HG03469 (cell line): ENCODE measurements at regions not wholly inside any gene's neighbourhood (a gene's known extent, or its start where the extent isn't known, plus 50 kb on each side); places are given as distances from the start of the nearest gene placed in this dataset.
"Not testable (repeated sequence)": the region's sequence is repeated elsewhere in the genome, so short reads cannot be mapped to it uniquely, and the experiment has no call there.

Experiments used
- ATAC-seq: cut with Tn5 transposase; IDR thresholded peaks from one replicate; pipeline ENCODE4 v1.9.1; 2021; ENCODE audit warnings: mild to moderate bottlenecking, moderate library complexity, moderate number of reproducible peaks; ENCODE audit not compliant: unreplicated experiment

DNA sequence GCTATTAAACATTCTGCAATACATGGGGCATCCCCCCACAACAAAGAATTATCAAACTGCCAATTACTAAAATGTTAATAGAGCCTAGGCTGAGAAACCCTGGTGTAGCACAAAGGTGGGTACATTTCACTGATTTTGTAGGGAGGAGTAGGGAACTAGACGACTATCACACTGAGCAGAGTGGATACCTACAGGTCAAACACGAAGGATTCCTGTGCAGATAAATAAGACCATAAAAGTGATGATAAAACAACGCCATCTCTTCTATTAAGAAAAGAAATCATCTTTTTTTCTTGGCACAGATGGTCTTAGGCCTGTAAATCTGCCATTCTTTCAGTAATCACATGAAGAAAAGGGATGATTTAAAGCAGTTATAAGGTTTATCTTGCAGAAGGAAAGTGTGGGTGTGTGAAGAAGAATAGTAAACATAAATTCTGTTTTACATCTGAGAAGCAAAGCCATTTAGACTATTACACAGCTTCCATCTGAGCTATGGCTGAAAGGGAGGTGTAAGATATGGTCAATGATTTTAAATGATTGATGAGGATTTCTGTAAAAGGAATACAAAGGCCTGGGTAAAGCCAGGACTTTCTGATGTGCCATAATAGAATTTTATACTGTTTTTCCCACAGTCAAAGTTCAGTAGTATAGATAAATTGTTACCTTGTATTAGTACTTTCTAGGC, 429.4 kb upstream of the GOT2 start:
- ATAC-seq = no peak

DNA sequence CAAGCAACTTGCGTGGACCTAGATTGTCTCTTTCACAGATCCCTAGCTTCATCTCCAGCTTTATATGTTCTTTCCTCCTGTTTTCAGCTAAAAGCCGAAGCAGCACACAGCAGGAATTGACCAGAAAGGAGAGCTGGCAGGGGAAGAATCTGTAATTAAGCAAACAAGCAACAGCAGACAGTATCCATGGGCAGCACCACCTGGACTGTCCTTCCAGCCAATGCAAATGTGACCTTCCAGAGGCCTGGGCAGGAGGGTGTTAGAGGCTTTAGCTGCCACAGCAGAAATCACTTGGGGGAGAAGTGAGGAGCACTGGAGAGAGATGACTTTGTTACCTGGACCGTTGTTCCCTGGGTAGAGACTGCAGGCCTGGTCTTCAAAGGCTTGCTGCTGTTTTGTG, 427.6 kb upstream of the GOT2 start:
- no peak for ATAC-seq

DNA sequence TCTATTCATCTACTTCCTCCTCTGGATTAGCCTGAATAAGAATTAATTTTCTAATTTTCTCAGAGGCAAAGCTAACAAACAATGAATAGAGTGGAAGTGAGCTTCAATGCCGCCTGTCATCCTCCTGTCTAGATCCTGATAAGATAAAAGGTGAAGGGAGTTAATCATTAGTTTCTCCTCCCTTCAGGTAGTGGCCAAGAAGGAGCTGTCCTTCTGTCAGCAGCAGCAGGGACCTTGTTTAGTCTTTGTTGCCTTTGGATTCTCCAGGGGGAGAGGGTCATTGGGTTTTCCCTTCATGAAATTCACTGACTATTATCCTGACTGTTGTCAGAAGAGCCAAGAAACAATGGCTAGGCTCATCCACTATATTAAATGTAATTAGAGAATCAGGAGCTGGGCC, 420.2 kb upstream of the GOT2 start:
- ATAC-seq = no peak

DNA sequence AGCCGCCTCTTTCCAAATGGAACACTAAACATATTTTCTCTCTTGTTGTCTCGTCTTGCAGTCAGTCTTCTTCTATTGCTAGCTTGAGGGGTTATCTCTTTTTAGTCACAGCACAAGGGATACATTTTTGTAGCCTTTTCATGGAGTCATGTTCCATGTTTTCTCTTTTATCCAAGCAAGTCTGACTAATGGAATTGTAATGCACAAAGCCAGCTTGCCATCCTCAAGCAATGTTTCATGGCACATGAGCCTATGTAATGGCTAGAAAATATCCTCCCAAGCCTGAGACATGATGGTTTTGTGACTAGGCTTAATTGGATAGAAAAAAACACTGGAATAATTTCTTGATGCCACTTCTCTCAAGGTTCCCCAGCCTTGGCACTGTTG, 414.6 kb upstream of the GOT2 start:
- ATAC-seq = no peak

DNA sequence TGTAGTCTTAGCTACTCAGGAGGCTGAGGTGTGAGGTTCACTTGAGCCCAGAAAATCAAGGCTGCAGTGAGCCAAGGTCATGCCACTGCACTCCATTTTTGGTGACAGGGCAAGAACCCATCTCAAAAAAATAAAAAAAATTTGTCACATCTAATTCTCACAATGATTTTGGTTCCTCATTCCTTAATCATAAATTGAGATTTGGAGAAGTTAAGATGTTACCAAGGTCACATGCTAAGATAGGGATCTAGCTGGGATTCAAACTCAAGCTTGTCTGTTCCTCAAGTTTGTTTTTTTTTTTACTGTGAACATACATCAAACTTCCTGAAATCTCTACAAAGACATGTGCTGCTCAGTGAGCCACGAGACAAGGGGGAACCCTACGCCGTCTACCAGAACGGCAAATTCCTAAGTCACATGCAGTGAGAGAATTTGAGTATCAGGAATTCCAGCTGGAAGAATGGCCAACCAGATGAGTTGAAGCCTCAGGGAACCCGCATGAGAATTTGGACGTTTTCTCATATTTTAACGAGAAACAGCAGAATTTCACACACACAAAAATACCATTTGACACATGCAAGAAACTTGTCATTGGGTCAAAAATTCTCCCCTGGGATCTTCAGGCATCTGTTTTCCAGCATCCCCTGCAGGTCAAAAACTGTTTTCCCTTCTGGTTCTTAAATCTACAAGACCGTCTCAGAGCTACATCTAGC, 414.1 kb upstream of the GOT2 start:
- ATAC-seq = no peak

DNA sequence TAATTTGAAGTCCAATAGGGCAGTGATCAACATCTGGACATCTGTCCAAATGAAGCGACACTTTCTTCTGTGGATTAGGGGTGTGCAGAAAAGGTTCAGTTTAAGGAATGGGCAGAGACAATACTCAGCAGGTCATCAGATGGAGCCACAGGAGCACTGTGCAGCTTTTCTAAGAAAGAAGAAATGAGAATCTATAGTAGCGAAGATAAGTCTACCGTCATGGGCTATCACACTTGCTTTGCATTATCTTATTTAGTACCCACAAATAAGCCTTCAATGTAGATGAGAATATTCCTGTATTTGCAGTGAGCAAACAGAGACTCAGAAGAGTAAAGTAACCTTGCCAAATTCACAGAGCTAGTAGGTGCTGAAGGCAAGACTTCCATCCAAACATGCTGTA, 412.0 kb upstream of the GOT2 start:
- ATAC-seq = no peak

DNA sequence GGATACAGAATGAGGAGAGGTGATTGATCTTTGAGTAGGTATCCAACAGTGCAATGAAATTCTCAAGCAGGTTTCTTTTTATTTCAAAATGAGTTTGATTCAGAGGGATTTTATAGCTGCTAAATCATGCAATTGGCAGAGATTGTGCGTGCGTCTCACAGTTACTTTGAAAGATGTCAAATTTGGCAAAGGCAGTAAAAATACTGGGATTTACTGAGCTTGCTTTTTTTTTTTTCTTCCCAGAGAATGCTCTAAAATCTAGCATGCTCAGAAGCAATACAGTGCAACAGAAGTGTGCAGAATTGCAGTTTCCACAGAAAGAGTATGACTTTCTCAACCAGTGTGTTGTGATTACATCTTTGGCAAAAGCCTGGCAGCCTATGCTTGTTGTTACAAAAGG, 410.7 kb upstream of the GOT2 start:
- no peak for ATAC-seq

DNA sequence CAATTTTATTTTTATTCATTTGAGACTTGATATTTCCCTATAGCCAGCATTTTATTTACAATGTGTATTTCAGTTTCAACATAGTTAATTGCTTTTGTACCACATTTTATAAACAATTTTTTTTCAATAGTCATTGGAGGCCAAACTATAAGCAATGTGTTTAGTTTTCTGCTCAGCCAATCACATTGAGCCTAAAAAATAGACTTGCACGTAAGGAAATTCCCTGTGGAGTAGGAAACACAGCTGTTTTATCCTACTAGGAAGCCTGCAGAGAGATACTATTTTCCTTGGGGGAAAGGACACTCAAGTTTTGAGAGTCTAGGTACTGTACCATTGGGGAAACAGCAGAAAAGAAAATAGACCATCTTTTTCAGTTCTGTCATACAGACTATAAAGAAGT, 410.2 kb upstream of the GOT2 start:
- no peak for ATAC-seq

DNA sequence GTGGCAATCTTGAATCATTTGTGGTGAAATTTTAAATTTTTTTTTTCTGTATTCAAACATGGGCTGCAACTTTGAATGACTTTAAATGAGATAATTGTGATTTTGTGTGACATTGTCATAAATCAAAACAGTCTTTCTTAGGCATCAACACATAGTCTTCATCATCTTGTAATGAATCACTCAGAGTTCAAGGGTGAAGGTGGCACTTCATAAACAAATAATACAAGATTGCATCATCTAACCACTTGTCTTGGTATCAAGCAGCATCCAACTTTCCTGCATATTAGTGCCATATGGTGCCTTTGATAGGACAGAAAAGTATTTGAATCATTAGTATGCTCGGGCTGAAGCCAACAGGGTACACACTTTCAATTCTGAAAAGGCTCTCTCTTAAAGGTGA, 392.4 kb upstream of the GOT2 start:
- ATAC-seq = no peak

DNA sequence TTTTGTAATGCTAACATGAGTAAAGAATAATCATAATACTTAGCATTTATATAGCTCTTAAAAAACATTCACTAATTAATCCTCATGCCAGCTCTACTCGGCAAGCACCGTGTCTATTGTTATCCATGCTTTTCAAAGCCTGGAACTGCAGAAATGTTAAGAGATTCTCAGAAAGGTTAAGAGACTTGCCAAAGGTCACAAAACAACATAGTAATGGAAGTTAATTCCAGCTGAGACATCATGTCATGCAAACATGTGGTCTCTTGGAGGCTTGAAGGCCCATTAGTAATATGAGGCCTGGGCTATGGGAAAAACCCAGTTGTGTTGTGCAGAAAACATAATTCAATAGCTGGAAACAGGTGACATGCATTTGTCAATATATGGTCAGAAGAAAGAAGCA, 389.9 kb upstream of the GOT2 start:
- ATAC-seq = no peak

DNA sequence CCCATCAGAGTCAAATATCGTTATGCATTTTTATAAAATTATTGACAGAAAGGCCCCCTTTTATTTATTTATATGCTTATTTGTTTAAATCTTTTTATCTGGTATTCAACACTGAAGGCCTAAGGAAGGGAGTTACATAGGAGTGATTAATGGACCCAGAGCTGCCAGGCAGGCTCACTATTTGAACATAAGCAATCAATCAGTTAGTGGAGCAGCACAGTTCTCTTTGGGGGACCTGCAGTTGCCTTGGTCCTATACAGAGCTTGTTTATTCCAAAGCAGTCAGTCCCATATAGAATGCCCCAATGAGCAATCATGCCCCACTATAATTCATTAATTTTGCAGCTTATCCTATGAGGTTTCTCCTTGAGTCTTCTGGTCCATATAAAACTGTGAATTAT, 389.4 kb upstream of the GOT2 start:
- ATAC-seq = no peak

DNA sequence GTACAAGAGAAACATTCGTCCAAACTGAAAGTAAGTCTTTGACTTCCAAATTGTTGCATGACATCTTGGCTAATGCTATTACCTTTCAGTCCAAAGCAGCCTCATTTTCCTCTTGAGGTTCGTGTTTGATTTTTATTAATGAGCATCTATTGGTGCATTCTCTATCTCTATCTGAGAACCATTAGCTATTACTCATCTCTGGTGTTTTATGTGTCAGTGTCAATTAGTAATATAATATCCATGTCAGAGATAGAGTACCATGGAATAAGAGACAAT, 388.1 kb upstream of the GOT2 start:
- no peak for ATAC-seq

DNA sequence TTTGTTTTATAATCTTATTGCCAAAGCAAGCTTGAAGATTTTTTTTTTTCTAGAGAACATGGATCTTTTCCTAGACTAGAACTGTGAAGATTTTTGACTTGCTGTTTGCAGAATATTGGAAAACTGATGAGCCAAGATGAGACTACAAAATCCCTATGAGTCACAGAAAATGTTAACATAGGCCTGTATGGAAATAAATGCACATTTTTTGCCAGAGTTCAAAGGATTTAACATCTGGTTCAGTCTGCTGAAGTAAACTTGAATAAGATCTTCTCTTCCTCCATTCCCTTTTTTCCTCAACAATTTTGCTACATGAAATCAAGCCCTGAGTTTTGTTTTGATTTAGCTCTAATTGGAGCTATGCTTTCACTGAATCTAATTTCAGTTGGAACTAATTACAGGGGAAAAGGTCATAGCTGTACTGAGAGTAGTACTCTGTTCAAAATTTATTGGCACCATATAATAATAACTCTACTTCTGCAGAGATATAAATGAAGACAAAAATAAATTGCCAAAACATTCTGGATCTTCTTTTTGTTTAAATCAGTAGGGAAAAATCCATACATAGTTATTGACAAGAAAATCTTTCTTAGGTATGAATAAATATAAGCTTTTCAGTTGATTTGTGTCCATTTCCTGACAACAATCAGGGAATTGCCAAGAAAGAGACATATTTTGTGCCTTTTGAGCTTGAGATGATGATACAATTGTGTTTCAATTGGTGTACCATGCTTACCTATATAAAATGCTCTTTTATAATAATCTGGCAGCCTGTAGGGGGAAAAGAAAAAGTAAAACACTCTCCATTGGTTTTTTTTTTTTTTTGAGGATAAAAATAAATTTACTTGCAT, 387.5 kb upstream of the GOT2 start:
- no peak for ATAC-seq

DNA sequence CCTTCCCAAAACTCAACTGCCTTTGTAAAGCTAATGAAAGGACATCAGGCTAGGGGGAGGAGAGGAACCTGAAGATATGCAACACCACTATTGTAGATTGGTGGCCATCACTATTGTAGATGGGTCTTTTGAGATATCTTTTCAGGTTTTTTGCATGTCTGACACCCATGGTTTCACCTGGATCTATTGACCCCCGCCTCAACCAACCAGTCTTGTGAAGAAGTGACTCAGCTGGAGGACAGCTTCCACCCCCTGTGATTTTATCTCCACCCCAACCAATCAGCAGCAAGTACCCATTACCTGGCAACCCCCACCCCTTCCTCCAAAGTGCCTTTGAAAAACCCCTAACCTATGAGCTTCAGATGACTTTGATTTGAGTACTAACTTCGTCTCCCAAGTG, 382.6 kb upstream of the GOT2 start:
- ATAC-seq = no peak

DNA sequence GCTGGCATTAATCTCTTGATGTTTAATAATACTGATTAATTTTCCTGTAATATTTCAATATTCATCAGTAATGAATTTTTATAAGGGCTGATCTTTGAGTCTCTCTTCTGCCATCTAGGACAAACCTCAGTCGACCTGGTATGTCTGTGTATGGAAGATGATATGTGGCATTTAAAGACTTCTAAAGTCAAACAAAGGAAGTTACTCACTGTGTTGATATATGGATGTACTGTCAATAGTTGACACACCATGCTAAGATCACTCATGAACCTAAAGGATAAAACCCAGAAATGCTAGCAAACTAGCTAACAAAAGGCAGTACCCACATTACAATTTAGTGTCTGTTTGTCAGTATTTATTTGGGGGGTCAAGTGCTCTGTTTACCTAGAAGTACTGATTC, 380.7 kb upstream of the GOT2 start:
- no peak for ATAC-seq

DNA sequence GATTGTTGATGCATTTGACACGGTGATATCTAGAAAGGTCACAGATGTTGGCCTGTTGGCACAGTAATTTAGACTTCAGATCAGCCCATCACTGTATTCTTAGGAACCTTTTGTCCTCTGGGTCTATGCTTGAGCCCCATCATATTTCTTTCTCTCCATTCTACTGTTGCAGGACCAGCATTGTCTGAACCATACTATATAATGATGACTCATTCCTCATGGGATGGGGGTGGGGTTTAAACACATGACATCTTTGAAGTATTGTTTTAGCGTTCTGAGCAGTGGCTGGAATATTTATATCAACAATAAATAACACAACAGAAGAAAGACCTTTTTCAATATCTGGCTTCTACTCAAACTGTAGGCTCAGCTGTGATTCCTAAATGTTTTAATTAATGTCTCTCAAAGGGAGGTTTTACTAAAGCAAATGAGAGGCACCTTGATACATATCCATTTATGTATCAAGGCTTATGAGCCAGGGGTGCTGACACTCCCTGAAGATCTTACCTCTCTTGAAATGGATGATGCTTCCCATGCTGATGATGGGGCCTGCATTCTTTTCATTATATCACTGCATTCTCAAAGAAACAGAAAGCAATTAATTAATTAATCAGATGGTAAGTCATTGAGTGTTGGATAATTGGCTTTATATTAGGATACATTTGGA, 379.0 kb upstream of the GOT2 start:
- ATAC-seq = no peak

DNA sequence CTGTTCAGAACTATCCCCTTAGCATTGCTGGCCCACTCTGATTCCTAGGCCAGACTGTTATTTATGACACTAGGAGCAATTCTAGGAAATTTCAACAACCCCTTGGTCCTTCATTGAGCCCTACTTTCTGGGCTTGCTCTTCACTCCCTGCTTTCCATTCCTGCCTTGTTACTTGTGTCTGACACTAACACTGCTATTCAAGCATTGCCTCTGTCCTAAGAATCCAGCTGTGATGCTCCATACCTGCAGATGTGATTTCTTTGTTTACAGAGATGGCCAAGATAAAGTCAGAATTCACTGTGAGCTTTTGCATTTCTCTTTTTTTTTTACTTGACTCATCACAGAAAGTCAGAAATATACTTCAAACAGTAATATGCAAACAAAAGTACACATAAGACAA, 377.2 kb upstream of the GOT2 start:
- ATAC-seq = no peak

DNA sequence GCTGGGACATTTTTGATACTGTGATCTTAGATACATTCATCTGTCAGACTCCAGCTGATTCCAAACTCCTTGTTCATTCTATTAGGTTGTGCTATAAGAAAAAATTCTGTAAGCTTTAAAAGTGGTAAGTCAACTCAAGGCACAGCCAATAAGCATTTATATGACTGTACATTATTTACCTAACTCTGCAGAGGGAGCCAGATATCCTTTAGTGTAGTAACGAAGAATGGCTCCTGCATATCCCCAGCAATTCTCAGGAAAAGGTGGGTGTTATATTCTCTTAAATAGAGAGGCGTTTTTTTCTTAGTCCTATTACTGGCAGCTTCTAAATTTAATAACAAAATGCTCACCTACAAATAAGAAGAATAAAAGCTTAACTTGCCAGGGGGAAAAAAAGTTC, 374.3 kb upstream of the GOT2 start:
- ATAC-seq = no peak

DNA sequence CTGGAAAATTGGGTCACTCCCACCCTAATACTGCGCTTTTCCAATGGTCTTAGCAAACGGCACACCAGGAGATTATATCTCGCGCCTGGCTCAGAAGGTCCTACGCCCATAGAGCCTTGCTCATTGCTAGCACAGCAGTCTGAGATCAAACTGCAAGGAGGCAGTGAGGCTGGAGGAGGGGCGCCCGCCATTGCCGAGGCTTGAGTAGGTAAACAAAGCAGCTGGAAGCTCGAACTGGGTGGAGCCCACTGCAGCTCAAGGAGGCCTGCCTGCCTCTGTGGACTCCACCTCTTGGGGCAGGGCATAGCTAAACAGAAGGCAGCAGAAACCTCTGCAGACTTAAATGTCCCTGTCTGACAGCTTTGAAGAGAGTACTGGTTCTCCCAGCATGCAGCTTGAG, 362.6 kb upstream of the GOT2 start:
- not testable (repeated sequence) for ATAC-seq

DNA sequence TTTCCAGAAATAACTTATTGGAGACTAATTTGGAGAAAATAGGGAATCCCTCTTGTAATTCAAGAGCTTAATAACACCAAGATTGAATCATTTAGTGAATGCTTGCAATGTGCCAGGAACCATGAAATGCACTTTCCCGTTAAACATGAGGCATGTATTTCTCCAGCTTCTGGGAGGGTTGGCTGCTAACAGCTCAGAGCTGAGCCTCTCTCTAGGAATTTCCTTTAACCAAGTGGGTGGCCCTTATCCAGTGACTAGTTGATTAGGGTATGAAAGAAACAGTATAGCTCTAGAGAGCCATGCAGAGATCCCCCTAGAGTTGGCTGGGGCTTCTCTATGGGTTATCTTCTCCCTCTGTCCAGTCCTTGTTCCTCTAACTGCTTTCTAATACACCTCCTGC, 356.4 kb upstream of the GOT2 start:
- ATAC-seq = no peak

DNA sequence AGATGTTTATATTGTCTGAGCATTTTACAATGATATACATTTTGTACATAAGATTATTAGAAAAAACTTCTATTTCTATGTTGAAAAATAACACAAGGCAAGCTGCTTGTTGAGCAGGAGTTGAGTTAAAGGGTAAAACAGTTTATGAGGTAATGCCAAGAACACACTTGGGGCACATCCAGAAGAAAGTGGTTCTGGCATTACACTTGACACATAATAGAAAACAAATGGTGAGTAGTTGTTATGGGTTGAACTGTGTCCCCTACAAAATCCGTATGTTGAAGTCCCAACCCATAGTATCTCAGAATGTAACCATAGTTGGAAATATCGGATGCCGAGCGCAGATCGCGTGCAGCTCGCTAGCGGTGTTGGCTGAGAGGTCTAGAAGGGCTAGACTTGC, 354.3 kb upstream of the GOT2 start:
- no peak for ATAC-seq

DNA sequence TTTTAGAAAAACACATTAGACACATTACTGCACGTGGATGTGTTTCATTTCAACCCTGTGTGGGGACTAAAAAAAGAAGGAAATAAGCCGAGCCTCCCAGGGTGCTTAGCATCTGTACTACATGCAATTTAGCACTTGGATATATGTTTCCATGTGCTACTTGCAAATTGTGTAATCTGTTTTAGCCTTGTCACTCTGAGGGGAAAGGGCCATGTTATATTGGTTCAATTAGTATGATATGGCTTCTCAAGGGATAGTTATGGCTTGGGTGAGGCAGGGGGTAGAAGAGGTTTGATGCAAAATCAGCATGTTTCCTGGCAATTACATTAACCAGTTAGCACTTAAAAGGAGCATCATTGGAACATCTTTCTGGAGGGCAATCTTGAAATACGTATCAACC, 353.5 kb upstream of the GOT2 start:
- no peak for ATAC-seq
